ENCODE measurements at regions not wholly inside any gene's neighbourhood (a gene's known extent, or its start where the extent isn't known, plus 50 kb on each side); places are given as distances from the start of the nearest gene placed in this dataset.
"Not testable (repeated sequence)": the region's sequence is repeated elsewhere in the genome, so short reads cannot be mapped to it uniquely, and the experiment has no call there.

- no peak overlapping the region for H3K27ac Mint-ChIP-seq (ENCODE audit: unreplicated experiment)
- DNase-seq = no peak
- no peak for TF ChIP-seq CTCF (IDR thresholded peaks at IDR 0.05; ENCODE audit: partially characterized antibody, unreplicated experiment)
- no peak overlapping the region for H3K4me3 Mint-ChIP-seq (ENCODE audit: unreplicated experiment)
- no peaks in the 10 kb centered on the region for H3K36me3 Mint-ChIP-seq (ENCODE audit: unreplicated experiment)
- no peaks in the 10 kb centered on the region for H3K4me1 Mint-ChIP-seq (ENCODE audit: low read depth, unreplicated experiment)
- no peaks in the 10 kb centered on the region for H3K9me3 Mint-ChIP-seq (ENCODE audit: unreplicated experiment)
- peaks cover 1% of the 10 kb centered on the region for H3K27me3 Mint-ChIP-seq (ENCODE audit: unreplicated experiment)
Measured at GRCh38 chr6:122265755-122266154, 133.7 kb upstream of the HSF2 start.

- Mint-ChIP-seq H3K9me3 (ENCODE audit: unreplicated experiment) (no peaks in the 10 kb centered on the region), H3K4me3 (ENCODE audit: unreplicated experiment) (no peak overlapping the region), H3K27ac (ENCODE audit: unreplicated experiment) (no peak overlapping the region), H3K27me3 (ENCODE audit: unreplicated experiment) (peaks cover 1% of the 10 kb centered on the region), H3K36me3 (ENCODE audit: unreplicated experiment) (no peaks in the 10 kb centered on the region), H3K4me1 (ENCODE audit: low read depth, unreplicated experiment) (no peaks in the 10 kb centered on the region)
- no peak for DNase-seq
- TF ChIP-seq CTCF (IDR thresholded peaks at IDR 0.05; ENCODE audit: partially characterized antibody, unreplicated experiment) = no peak
Measured at GRCh38 chr6:122268394-122268793, 131.1 kb upstream of the HSF2 start.

- no peaks in the 10 kb centered on the region for H3K4me1 Mint-ChIP-seq (ENCODE audit: low read depth, unreplicated experiment)
- no peak for DNase-seq
- H3K36me3 Mint-ChIP-seq (ENCODE audit: unreplicated experiment) = no peaks in the 10 kb centered on the region
- H3K27ac Mint-ChIP-seq (ENCODE audit: unreplicated experiment) = no peak overlapping the region
- no peak overlapping the region for H3K4me3 Mint-ChIP-seq (ENCODE audit: unreplicated experiment)
- H3K27me3 Mint-ChIP-seq (ENCODE audit: unreplicated experiment) = no peaks in the 10 kb centered on the region
- no peaks in the 10 kb centered on the region for H3K9me3 Mint-ChIP-seq (ENCODE audit: unreplicated experiment)
- no peak for TF ChIP-seq CTCF (IDR thresholded peaks at IDR 0.05; ENCODE audit: partially characterized antibody, unreplicated experiment)
Measured at GRCh38 chr6:122276637-122277036, 122.8 kb upstream of the HSF2 start.

- not testable (repeated sequence) for H3K4me1 Mint-ChIP-seq (ENCODE audit: low read depth, unreplicated experiment); H3K9me3 Mint-ChIP-seq (ENCODE audit: unreplicated experiment); H3K27me3 Mint-ChIP-seq (ENCODE audit: unreplicated experiment); H3K4me3 Mint-ChIP-seq (ENCODE audit: unreplicated experiment); DNase-seq; H3K27ac Mint-ChIP-seq (ENCODE audit: unreplicated experiment); H3K36me3 Mint-ChIP-seq (ENCODE audit: unreplicated experiment)
Measured at GRCh38 chr6:122280105-122281021, 119.1 kb upstream of the HSF2 start.

- Mint-ChIP-seq H3K27ac (ENCODE audit: unreplicated experiment) (no peak overlapping the region), H3K27me3 (ENCODE audit: unreplicated experiment) (no peaks in the 10 kb centered on the region), H3K36me3 (ENCODE audit: unreplicated experiment) (no peaks in the 10 kb centered on the region), H3K4me3 (ENCODE audit: unreplicated experiment) (no peak overlapping the region), H3K9me3 (ENCODE audit: unreplicated experiment) (no peaks in the 10 kb centered on the region), H3K4me1 (ENCODE audit: low read depth, unreplicated experiment) (no peaks in the 10 kb centered on the region)
- no peak for DNase-seq
- no peak for TF ChIP-seq CTCF (IDR thresholded peaks at IDR 0.05; ENCODE audit: partially characterized antibody, unreplicated experiment)
Measured at GRCh38 chr6:122283884-122284283, 115.6 kb upstream of the HSF2 start.
